ENCODE measurements at regions not wholly inside any gene's neighbourhood (a gene's known extent, or its start where the extent isn't known, plus 50 kb on each side); places are given as distances from the start of the nearest gene placed in this dataset.

GRCh38 chr6:4377603-4378002 lies 242.2 kb upstream of the ECI2 start:
- Histone ChIP-seq H2AFZ (ENCODE audit: low read length) (no peak overlapping the region), H4K20me1 (ENCODE audit: insufficient read depth, low read length) (no peaks in the 10 kb centered on the region), H3K9me3 (ENCODE audit: low read depth, low read length) (no peaks in the 10 kb centered on the region), H3K79me2 (ENCODE audit: insufficient read depth, low read length) (no peaks in the 10 kb centered on the region), H3K4me2 (ENCODE audit: insufficient read depth, low read length) (no peak overlapping the region), H3K27me3 (ENCODE audit: insufficient read depth, low read length) (peaks cover 4% of the 10 kb centered on the region), H3K27ac (ENCODE audit: low read depth, low read length) (no peak overlapping the region), H3K4me1 (ENCODE audit: insufficient read depth, low read length) (peaks cover 4% of the 10 kb centered on the region), H3K4me3 (ENCODE audit: insufficient read depth, low read length) (no peak overlapping the region), H3K36me3 (ENCODE audit: insufficient read depth, low read length) (no peaks in the 10 kb centered on the region)
- DNase-seq (ENCODE audit: insufficient read length, low spot score, missing footprints) = no peak
- TF ChIP-seq CTCF (IDR thresholded peaks at IDR 0.05; ENCODE audit: extremely low read depth, low read depth, low read length) = no peak

- no peak overlapping the region for H3K27ac ChIP-seq (ENCODE audit: low read depth, low read length)
- H3K36me3 ChIP-seq (ENCODE audit: insufficient read depth, low read length) = no peaks in the 10 kb centered on the region
- no peak for TF ChIP-seq CTCF (IDR thresholded peaks at IDR 0.05; ENCODE audit: extremely low read depth, low read depth, low read length)
- no peaks in the 10 kb centered on the region for H3K9me3 ChIP-seq (ENCODE audit: low read depth, low read length)
- H3K79me2 ChIP-seq (ENCODE audit: insufficient read depth, low read length) = no peaks in the 10 kb centered on the region
- H2AFZ ChIP-seq (ENCODE audit: low read length) = no peak overlapping the region
- H3K27me3 ChIP-seq (ENCODE audit: insufficient read depth, low read length) = no peaks in the 10 kb centered on the region
- no peak overlapping the region for H3K4me2 ChIP-seq (ENCODE audit: insufficient read depth, low read length)
- H3K4me1 ChIP-seq (ENCODE audit: insufficient read depth, low read length) = peaks cover 26% of the 10 kb centered on the region
- no peak overlapping the region for H3K4me3 ChIP-seq (ENCODE audit: insufficient read depth, low read length)
- no peak for DNase-seq (ENCODE audit: insufficient read length, low spot score, missing footprints)
- no peaks in the 10 kb centered on the region for H4K20me1 ChIP-seq (ENCODE audit: insufficient read depth, low read length)
Observed at GRCh38 chr6:4374216-4374615, 238.8 kb upstream of the ECI2 start.

- H4K20me1 ChIP-seq (ENCODE audit: insufficient read depth, low read length) = no peaks in the 10 kb centered on the region
- no peaks in the 10 kb centered on the region for H3K36me3 ChIP-seq (ENCODE audit: insufficient read depth, low read length)
- no peak overlapping the region for H2AFZ ChIP-seq (ENCODE audit: low read length)
- no peak for DNase-seq (ENCODE audit: insufficient read length, low spot score, missing footprints)
- no peaks in the 10 kb centered on the region for H3K79me2 ChIP-seq (ENCODE audit: insufficient read depth, low read length)
- no peak overlapping the region for H3K4me2 ChIP-seq (ENCODE audit: insufficient read depth, low read length)
- no peak overlapping the region for H3K4me3 ChIP-seq (ENCODE audit: insufficient read depth, low read length)
- H3K9me3 ChIP-seq (ENCODE audit: low read depth, low read length) = no peaks in the 10 kb centered on the region
- H3K27ac ChIP-seq (ENCODE audit: low read depth, low read length) = no peak overlapping the region
- H3K27me3 ChIP-seq (ENCODE audit: insufficient read depth, low read length) = no peaks in the 10 kb centered on the region
- H3K4me1 ChIP-seq (ENCODE audit: insufficient read depth, low read length) = peaks cover 32% of the 10 kb centered on the region
- no peak for TF ChIP-seq CTCF (IDR thresholded peaks at IDR 0.05; ENCODE audit: extremely low read depth, low read depth, low read length)
Observed at GRCh38 chr6:4372866-4373265, 237.5 kb upstream of the ECI2 start.

GRCh38 chr6:4371207-4371921 lies 236.0 kb upstream of the ECI2 start:
- Histone ChIP-seq H2AFZ (ENCODE audit: low read length) (no peak overlapping the region), H3K4me2 (ENCODE audit: insufficient read depth, low read length) (peak overlapping the region; percentile 10), H3K9me3 (ENCODE audit: low read depth, low read length) (no peaks in the 10 kb centered on the region), H3K4me1 (ENCODE audit: insufficient read depth, low read length) (peaks cover 32% of the 10 kb centered on the region), H3K27ac (ENCODE audit: low read depth, low read length) (peak overlapping the region; percentile 71), H3K79me2 (ENCODE audit: insufficient read depth, low read length) (no peaks in the 10 kb centered on the region), H3K36me3 (ENCODE audit: insufficient read depth, low read length) (no peaks in the 10 kb centered on the region), H3K4me3 (ENCODE audit: insufficient read depth, low read length) (no peak overlapping the region), H4K20me1 (ENCODE audit: insufficient read depth, low read length) (no peaks in the 10 kb centered on the region), H3K27me3 (ENCODE audit: insufficient read depth, low read length) (no peaks in the 10 kb centered on the region)
- peak; percentile 89 for DNase-seq (ENCODE audit: insufficient read length, low spot score, missing footprints)
- no peak for TF ChIP-seq CTCF (IDR thresholded peaks at IDR 0.05; ENCODE audit: extremely low read depth, low read depth, low read length)
